WERI-Rb-1 (cell line): ENCODE measurements at regions not wholly inside any gene's neighbourhood (a gene's known extent, or its start where the extent isn't known, plus 50 kb on each side); places are given as distances from the start of the nearest gene placed in this dataset.

Experiments used
- DNase-seq: peaks from one replicate; pipeline ENCODE4 v3.0.0-alpha.2; 2020
- H3K27ac ChIP-seq: fragments of 250-450 bp; sonication (Bioruptor Pico); 2 replicates; pipeline ENCODE4 v1.5.1; 2020; ENCODE audit warnings: mild to moderate bottlenecking, moderate library complexity
- H3K27me3 ChIP-seq: fragments of 250-450 bp; sonication (Bioruptor Pico); 2 replicates; pipeline ENCODE4 v1.5.1; 2021; ENCODE audit warnings: mild to moderate bottlenecking, low read depth, moderate library complexity; ENCODE audit not compliant: insufficient read depth, severe bottlenecking
- H3K36me3 ChIP-seq: fragments of 250-450 bp; sonication (Bioruptor Pico); 2 replicates; pipeline ENCODE4 v1.5.1; 2020; ENCODE audit warnings: mild to moderate bottlenecking, moderate library complexity
- H3K4me3 ChIP-seq: 2 replicates; pipeline ENCODE4 v1.5.1; 2011; ENCODE audit warnings: low read depth, mild to moderate bottlenecking, control low read depth, low read length
- H3K9me3 ChIP-seq: fragments of 250-450 bp; sonication (Bioruptor Pico); 2 replicates; pipeline ENCODE4 v1.5.1; 2021; ENCODE audit warnings: mild to moderate bottlenecking, moderate library complexity; ENCODE audit not compliant: severe bottlenecking
- CTCF ChIP-seq: IDR thresholded peaks from 2 replicates; pipeline ENCODE4 v1.5.1; 2011; ENCODE audit warnings: low read depth, mild to moderate bottlenecking, control low read depth, inconsistent platforms, low read length

- TF ChIP-seq CTCF: no peak
- Histone ChIP-seq H3K27me3 (no peaks in the 10 kb centered on the region), H3K27ac (no peak overlapping the region), H3K4me3 (no peak overlapping the region), H3K9me3 (no peaks in the 10 kb centered on the region), H3K36me3 (no peaks in the 10 kb centered on the region)
- no peak for DNase-seq
These were observed 421.1 kb downstream of the KLF5 start for GRCh38 chr13:73479856-73480255.

GRCh38 chr13:73479351-73479750 lies 420.5 kb downstream of the KLF5 start:
- Histone ChIP-seq H3K27me3 (no peaks in the 10 kb centered on the region), H3K27ac (no peak overlapping the region), H3K4me3 (no peak overlapping the region), H3K36me3 (no peaks in the 10 kb centered on the region), H3K9me3 (no peaks in the 10 kb centered on the region)
- DNase-seq: no peak
- no peak for TF ChIP-seq CTCF

GRCh38 chr13:73477441-73477840 lies 418.6 kb downstream of the KLF5 start:
- H3K27ac ChIP-seq: no peak overlapping the region
- no peak overlapping the region for H3K4me3 ChIP-seq
- no peaks in the 10 kb centered on the region for H3K27me3 ChIP-seq
- no peak for TF ChIP-seq CTCF
- no peaks in the 10 kb centered on the region for H3K9me3 ChIP-seq
- H3K36me3 ChIP-seq: no peaks in the 10 kb centered on the region
- DNase-seq: no peak

- H3K36me3 ChIP-seq: no peaks in the 10 kb centered on the region
- no peak overlapping the region for H3K27ac ChIP-seq
- no peaks in the 10 kb centered on the region for H3K9me3 ChIP-seq
- H3K27me3 ChIP-seq: no peaks in the 10 kb centered on the region
- no peak for DNase-seq
- no peak overlapping the region for H3K4me3 ChIP-seq
- no peak for TF ChIP-seq CTCF
These were observed 414.2 kb downstream of the KLF5 start for GRCh38 chr13:73473016-73473415.

GRCh38 chr13:73467125-73467524 lies 408.3 kb downstream of the KLF5 start:
- Histone ChIP-seq H3K4me3 (no peak overlapping the region), H3K27ac (no peak overlapping the region), H3K27me3 (no peaks in the 10 kb centered on the region), H3K9me3 (no peaks in the 10 kb centered on the region), H3K36me3 (no peaks in the 10 kb centered on the region)
- no peak for DNase-seq
- no peak for TF ChIP-seq CTCF

GRCh38 chr13:73466561-73466960 lies 407.8 kb downstream of the KLF5 start:
- TF ChIP-seq CTCF: no peak
- H3K27ac ChIP-seq: no peak overlapping the region
- H3K4me3 ChIP-seq: no peak overlapping the region
- H3K27me3 ChIP-seq: no peaks in the 10 kb centered on the region
- H3K9me3 ChIP-seq: no peaks in the 10 kb centered on the region
- no peak for DNase-seq
- no peaks in the 10 kb centered on the region for H3K36me3 ChIP-seq
